ENCODE measurements at regions not wholly inside any gene's neighbourhood (a gene's known extent, or its start where the extent isn't known, plus 50 kb on each side); places are given as distances from the start of the nearest gene placed in this dataset.

GRCh38 chr7:42765931-42766330 lies 145.9 kb downstream of the C7orf25 start:
- no peak for DNase-seq
- in situ Hi-C loops (cut with HindIII; ENCODE audit: low pct_ligation_motif_present, low pct_unique_long_range_greater_than_20kb, low sequenced_read_pairs): no loop called here

GRCh38 chr7:42763137-42763551 lies 148.7 kb downstream of the C7orf25 start:
- no peak for DNase-seq
- in situ Hi-C loops (cut with HindIII; ENCODE audit: low pct_ligation_motif_present, low pct_unique_long_range_greater_than_20kb, low sequenced_read_pairs): no loop called here

- in situ Hi-C loops (cut with HindIII; ENCODE audit: low pct_ligation_motif_present, low pct_unique_long_range_greater_than_20kb, low sequenced_read_pairs): no loop called here
- DNase-seq: no peak
Observed at GRCh38 chr7:42761486-42761885, 150.4 kb downstream of the C7orf25 start.

- DNase-seq: no peak
- in situ Hi-C loops (cut with HindIII; ENCODE audit: low pct_ligation_motif_present, low pct_unique_long_range_greater_than_20kb, low sequenced_read_pairs): no loop called here
Observed at GRCh38 chr7:42758124-42758523, 153.7 kb downstream of the C7orf25 start.

- in situ Hi-C loops (cut with HindIII; ENCODE audit: low pct_ligation_motif_present, low pct_unique_long_range_greater_than_20kb, low sequenced_read_pairs): no loop called here
- DNase-seq: no peak
Observed at GRCh38 chr7:42756841-42757240, 155.0 kb downstream of the C7orf25 start.

GRCh38 chr7:42753811-42754363 lies 158.0 kb downstream of the C7orf25 start:
- in situ Hi-C loops (cut with HindIII; ENCODE audit: low pct_ligation_motif_present, low pct_unique_long_range_greater_than_20kb, low sequenced_read_pairs): no loop called here
- no peak for DNase-seq

- no peak for DNase-seq
- in situ Hi-C loops (cut with HindIII; ENCODE audit: low pct_ligation_motif_present, low pct_unique_long_range_greater_than_20kb, low sequenced_read_pairs): no loop called here
Observed at GRCh38 chr7:42753367-42753766, 158.5 kb downstream of the C7orf25 start.

GRCh38 chr7:42750172-42750571 lies 161.7 kb downstream of the C7orf25 start:
- in situ Hi-C loops (cut with HindIII; ENCODE audit: low pct_ligation_motif_present, low pct_unique_long_range_greater_than_20kb, low sequenced_read_pairs): no loop called here
- no peak for DNase-seq

- in situ Hi-C loops (cut with HindIII; ENCODE audit: low pct_ligation_motif_present, low pct_unique_long_range_greater_than_20kb, low sequenced_read_pairs): no loop called here
- no peak for DNase-seq
Observed at GRCh38 chr7:42747044-42747443, 164.8 kb downstream of the C7orf25 start.

- in situ Hi-C loops (cut with HindIII; ENCODE audit: low pct_ligation_motif_present, low pct_unique_long_range_greater_than_20kb, low sequenced_read_pairs): no loop called here
Observed at GRCh38 chr7:42746214-42746613, 165.7 kb downstream of the C7orf25 start.

GRCh38 chr7:42745357-42746059 lies 166.4 kb downstream of the C7orf25 start:
- DNase-seq: peak; percentile 56
- in situ Hi-C loops (cut with HindIII; ENCODE audit: low pct_ligation_motif_present, low pct_unique_long_range_greater_than_20kb, low sequenced_read_pairs): no loop called here

More at GRCh38 chr7:42746214-42746613, 165.7 kb downstream of the C7orf25 start:
- no peak for DNase-seq

- DNase-seq: no peak
- in situ Hi-C loops (cut with HindIII; ENCODE audit: low pct_ligation_motif_present, low pct_unique_long_range_greater_than_20kb, low sequenced_read_pairs): no loop called here
Observed at GRCh38 chr7:42744746-42745145, 167.1 kb downstream of the C7orf25 start.

GRCh38 chr7:42743077-42743858 lies 168.6 kb downstream of the C7orf25 start:
- no peak for DNase-seq
- in situ Hi-C loops (cut with HindIII; ENCODE audit: low pct_ligation_motif_present, low pct_unique_long_range_greater_than_20kb, low sequenced_read_pairs): no loop called here

- in situ Hi-C loops (cut with HindIII; ENCODE audit: low pct_ligation_motif_present, low pct_unique_long_range_greater_than_20kb, low sequenced_read_pairs): no loop called here
- DNase-seq: no peak
Observed at GRCh38 chr7:42742318-42742717, 169.6 kb downstream of the C7orf25 start.

GRCh38 chr7:42740408-42740807 lies 171.5 kb downstream of the C7orf25 start:
- DNase-seq: no peak
- in situ Hi-C loops (cut with HindIII; ENCODE audit: low pct_ligation_motif_present, low pct_unique_long_range_greater_than_20kb, low sequenced_read_pairs): no loop called here

- no peak for DNase-seq
- in situ Hi-C loops (cut with HindIII; ENCODE audit: low pct_ligation_motif_present, low pct_unique_long_range_greater_than_20kb, low sequenced_read_pairs): no loop called here
Observed at GRCh38 chr7:42739638-42740037, 172.2 kb downstream of the C7orf25 start.

- in situ Hi-C loops (cut with HindIII; ENCODE audit: low pct_ligation_motif_present, low pct_unique_long_range_greater_than_20kb, low sequenced_read_pairs): no loop called here
- DNase-seq: peak; percentile 24
Observed at GRCh38 chr7:42736931-42737330, 174.9 kb downstream of the C7orf25 start.

- no peak for DNase-seq
- in situ Hi-C loops (cut with HindIII; ENCODE audit: low pct_ligation_motif_present, low pct_unique_long_range_greater_than_20kb, low sequenced_read_pairs): no loop called here
Observed at GRCh38 chr7:42735081-42735480, 176.8 kb downstream of the C7orf25 start.

- DNase-seq: no peak
- in situ Hi-C loops (cut with HindIII; ENCODE audit: low pct_ligation_motif_present, low pct_unique_long_range_greater_than_20kb, low sequenced_read_pairs): no loop called here
Observed at GRCh38 chr7:42734568-42734967, 177.3 kb downstream of the C7orf25 start.

GRCh38 chr7:42733040-42733439 lies 178.8 kb downstream of the C7orf25 start:
- in situ Hi-C loops (cut with HindIII; ENCODE audit: low pct_ligation_motif_present, low pct_unique_long_range_greater_than_20kb, low sequenced_read_pairs): no loop called here
- DNase-seq: no peak
